H1 (cell line): ENCODE measurements at regions not wholly inside any gene's neighbourhood (a gene's known extent, or its start where the extent isn't known, plus 50 kb on each side); places are given as distances from the start of the nearest gene placed in this dataset.
"Not testable (repeated sequence)": the region's sequence is repeated elsewhere in the genome, so short reads cannot be mapped to it uniquely, and the experiment has no call there.

Source experiments
- CTCF ChIA-PET: fragments of 300-600 bp; sonication (Branson Sonifier 250); formaldehyde crosslinking; loops from one replicate; lab custom pipeline; 2021; ENCODE audit not compliant: partially characterized antibody; lab: Charles Lee
- POLR2A ChIA-PET: fragments of 300-600 bp; sonication (Branson Sonifier 250); formaldehyde crosslinking; loops from one replicate; lab custom pipeline; 2021; ENCODE audit warnings: inconsistent platforms; ENCODE audit not compliant: partially characterized antibody; lab: Charles Lee
- DNase-seq, 2 experiments: peaks; one replicate each; pipeline versions ENCODE4 v3.0.0 to v3.0.0-alpha.2; 2010 to 2022; ENCODE audit warnings: low spot score in 2 of 2, low read depth in 1 of 2, mixed read lengths in 1 of 2
- FAIRE-seq: peaks from 2 replicates; lab custom pipeline; 2011; peaks lifted over from hg19 to GRCh38; lab: Jason Lieb, UNC
- H2AFZ ChIP-seq: 2 replicates; pipeline ENCODE4 v1.8.1; 2012; ENCODE audit warnings: low read length, inconsistent platforms
- H2AK5ac ChIP-seq: 2 replicates; pipeline ENCODE4 v1.6.1; 2013; ENCODE audit warnings: low read depth, low read length
- H2BK120ac ChIP-seq: replicated peaks from 2 replicates; pipeline ENCODE3; 2013; ENCODE audit warnings: low read depth, low read length, inconsistent platforms
- H2BK12ac ChIP-seq: 2 replicates; pipeline ENCODE4 v1.6.1; 2013; ENCODE audit warnings: low read depth, low read length
- H2BK15ac ChIP-seq: 2 replicates; pipeline ENCODE4 v1.6.1; 2013; ENCODE audit warnings: low read length
- H2BK20ac ChIP-seq: 2 replicates; pipeline ENCODE4 v1.6.1; 2013; ENCODE audit warnings: low read length
- H2BK5ac ChIP-seq: 2 replicates; pipeline ENCODE4 v1.6.1; 2013; ENCODE audit warnings: low read depth, low read length
- H3K14ac ChIP-seq: 2 replicates; pipeline ENCODE4 v1.6.1; 2013; ENCODE audit warnings: inconsistent platforms; ENCODE audit not compliant: insufficient read length
- H3K18ac ChIP-seq: 2 replicates; pipeline ENCODE4 v1.6.1; 2013; ENCODE audit warnings: low read length; ENCODE audit errors: extremely low read depth
- H3K23ac ChIP-seq: 2 replicates; pipeline ENCODE4 v1.6.1; 2013; ENCODE audit warnings: inconsistent platforms; ENCODE audit not compliant: insufficient read length
- H3K23me2 ChIP-seq: 2 replicates; pipeline ENCODE4 v1.6.1; 2013; ENCODE audit warnings: low read depth, low read length
- H3K27ac ChIP-seq: 2 replicates; pipeline ENCODE4 v1.6.1; 2011; ENCODE audit warnings: low read depth, low read length, inconsistent platforms
- H3K27me3 ChIP-seq, 4 experiments: replicated peaks in 1 of 4; 1 replicate in 1 of 4; 2 replicates in 3 of 4; pipeline versions ENCODE4 v1.6.1 to v1.8.1; 2011 to 2013; ENCODE audit warnings: low read length in 3 of 4, mild to moderate bottlenecking in 3 of 4, inconsistent platforms in 2 of 4, mixed read lengths in 2 of 4, moderate library complexity in 1 of 4; ENCODE audit not compliant: control insufficient read depth in 3 of 4, insufficient read depth in 3 of 4; ENCODE audit errors: extremely low read depth in 1 of 4
- H3K36me3 ChIP-seq, 4 experiments: 2 replicates each; pipeline versions ENCODE4 v1.6.1 to v1.8.1; 2011 to 2013; ENCODE audit warnings: mild to moderate bottlenecking in 4 of 4, low read length in 3 of 4, moderate library complexity in 2 of 4, control low read depth in 1 of 4, inconsistent platforms in 1 of 4; ENCODE audit not compliant: insufficient read depth in 4 of 4, control insufficient read depth in 2 of 4
- H3K4ac ChIP-seq: replicated peaks from 2 replicates; pipeline ENCODE3; 2013; ENCODE audit warnings: low read length, low read depth, mixed read lengths, inconsistent platforms; ENCODE audit not compliant: insufficient read length
- H3K4me1 ChIP-seq, 4 experiments: replicated peaks in 1 of 4; 1 replicate in 1 of 4; 2 replicates in 3 of 4; pipeline versions ENCODE4 v1.6.1 to v1.8.1; 2011 to 2013; ENCODE audit warnings: low read length in 3 of 4, inconsistent platforms in 2 of 4, mixed read lengths in 1 of 4; ENCODE audit not compliant: insufficient read depth in 4 of 4, control insufficient read depth in 3 of 4
- H3K4me2 ChIP-seq, 2 experiments: 2 replicates each; pipeline versions ENCODE4 v1.6.1 to v1.8.1; 2011 to 2013; ENCODE audit warnings: low read depth in 2 of 2, low read length in 2 of 2, control low read depth in 1 of 2, inconsistent platforms in 1 of 2, mild to moderate bottlenecking in 1 of 2; ENCODE audit not compliant: insufficient read depth in 1 of 2
- H3K4me3 ChIP-seq, 4 experiments: fragments of 200-600, 300-600 bp in 1 of 4; sonication (generic), shearing (Covaris generic), sonication (Bioruptor Twin) in 1 of 4; 2 replicates each; pipeline versions ENCODE4 v1.5.1 to v1.8.1; 2011 to 2016; ENCODE audit warnings: low read length in 4 of 4, low read depth in 3 of 4, control low read depth in 2 of 4, inconsistent platforms in 2 of 4, mild to moderate bottlenecking in 2 of 4, mixed read lengths in 1 of 4, moderate library complexity in 1 of 4; ENCODE audit not compliant: insufficient read depth in 2 of 4; ENCODE audit errors: extremely low read depth in 1 of 4
- H3K56ac ChIP-seq: replicated peaks from 2 replicates; pipeline ENCODE3; 2013; ENCODE audit warnings: low read depth, mild to moderate bottlenecking, mixed read lengths, low read length, inconsistent platforms; ENCODE audit not compliant: insufficient read length
- H3K79me1 ChIP-seq: 2 replicates; pipeline ENCODE4 v1.6.1; 2013; ENCODE audit warnings: low read depth, low read length, control low read depth
- H3K79me2 ChIP-seq, 2 experiments: 2 replicates each; pipeline versions ENCODE4 v1.6.1 to v1.8.1; 2012 to 2013; ENCODE audit warnings: low read length in 2 of 2, mild to moderate bottlenecking in 2 of 2, inconsistent platforms in 1 of 2; ENCODE audit not compliant: insufficient read depth in 2 of 2, control insufficient read depth in 1 of 2
- H3K9ac ChIP-seq, 4 experiments: replicated peaks in 1 of 4; 1 replicate in 1 of 4; 2 replicates in 3 of 4; pipeline versions ENCODE4 v1.6.1 to v1.8.1; 2011 to 2013; ENCODE audit warnings: low read depth in 3 of 4, low read length in 3 of 4, control low read depth in 2 of 4, mild to moderate bottlenecking in 2 of 4, moderate library complexity in 2 of 4, inconsistent platforms in 1 of 4; ENCODE audit errors: extremely low read depth in 1 of 4
- H3K9me3 ChIP-seq, 2 experiments: 2 replicates each; pipeline versions ENCODE4 v1.6.1 to v1.8.1; 2012 to 2013; ENCODE audit warnings: mild to moderate bottlenecking in 2 of 2, moderate library complexity in 2 of 2, control low read depth in 1 of 2, inconsistent platforms in 1 of 2, low read depth in 1 of 2, low read length in 1 of 2, mixed read lengths in 1 of 2; ENCODE audit not compliant: insufficient read depth in 2 of 2
- H4K20me1 ChIP-seq, 2 experiments: replicated peaks in 1 of 2; 2 replicates each; pipeline versions ENCODE3 to v1.8.1; 2011 to 2013; ENCODE audit warnings: inconsistent platforms in 2 of 2, low read length in 2 of 2, mild to moderate bottlenecking in 1 of 2; ENCODE audit not compliant: insufficient read depth in 2 of 2, control insufficient read depth in 1 of 2
- H4K5ac ChIP-seq: 2 replicates; pipeline ENCODE4 v1.6.1; 2013; ENCODE audit warnings: low read length, low read depth, mixed read lengths, inconsistent platforms; ENCODE audit not compliant: insufficient read length
- H4K8ac ChIP-seq: 2 replicates; pipeline ENCODE4 v1.8.0; 2013; ENCODE audit warnings: mild to moderate bottlenecking, moderate library complexity, low read length, inconsistent platforms; ENCODE audit not compliant: insufficient read depth; ENCODE audit errors: extremely low read depth
- H4K91ac ChIP-seq: replicated peaks from 2 replicates; pipeline ENCODE3; 2013; ENCODE audit warnings: low read length, mixed read lengths, inconsistent platforms; ENCODE audit not compliant: insufficient read length
- WGBS, 2 experiments: shearing (Covaris generic) in 1 of 2; methylation state at CpG; one replicate each; pipeline versions ENCODE4 v1.1.6 to v1.1.7; 2013 to 2015; ENCODE audit warnings: low lambda C conversion rate in 2 of 2, mixed read lengths in 2 of 2, inconsistent platforms in 1 of 2, low coverage in 1 of 2, missing lambda C conversion rate in 1 of 2; ENCODE audit not compliant: insufficient replicate concordance in 2 of 2, insufficient coverage in 1 of 2, insufficient read length in 1 of 2; ENCODE audit errors: extremely low coverage in 1 of 2, missing lambda C conversion rate in 1 of 2; 5-methylcytosine and 5-hydroxymethylcytosine counted together

DNA sequence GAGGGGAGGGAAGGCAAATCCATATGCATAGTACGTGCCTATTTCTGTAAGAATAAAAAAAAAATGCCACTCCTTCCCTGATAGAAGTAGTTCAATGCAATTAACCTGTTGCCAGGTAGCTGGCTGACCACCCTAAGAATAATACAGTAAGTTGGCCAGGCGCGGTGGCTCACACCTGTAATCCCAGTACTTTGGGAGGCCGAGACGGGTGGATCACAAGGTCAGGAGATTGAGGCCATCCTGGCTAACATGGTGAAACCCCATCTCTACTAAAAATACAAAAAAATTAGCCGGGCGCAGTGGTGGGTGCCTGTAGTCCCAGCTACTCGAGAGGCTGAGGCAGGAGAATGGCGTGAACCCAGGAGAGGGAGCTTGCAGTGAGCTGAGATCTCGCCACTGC is 510.3 kb downstream of the PRDM9 start:
- H3K79me1 ChIP-seq, H4K20me1 ChIP-seq, FAIRE-seq, H3K27ac ChIP-seq, H3K36me3 ChIP-seq, H2BK120ac ChIP-seq, H3K14ac ChIP-seq, H3K9me3 ChIP-seq, H4K91ac ChIP-seq, H2BK15ac ChIP-seq, H3K4me3 ChIP-seq, H3K4me1 ChIP-seq, H2AFZ ChIP-seq, H3K27me3 ChIP-seq, H2BK12ac ChIP-seq, H4K8ac ChIP-seq, H3K9ac ChIP-seq, H2BK5ac ChIP-seq, H3K4ac ChIP-seq, H2BK20ac ChIP-seq, H3K56ac ChIP-seq, H2AK5ac ChIP-seq, H3K4me2 ChIP-seq, H3K79me2 ChIP-seq, H3K23ac ChIP-seq, DNase-seq, H4K5ac ChIP-seq, H3K18ac ChIP-seq, H3K23me2 ChIP-seq: not testable (repeated sequence)
- ChIA-PET CTCF (interaction anchor here (0.6 kb wide), 1 partner anchor 478 kb away, joined by 4 read pairs; no protein-coding TSS in a partner anchor), POLR2A (interaction anchor here (0.7 kb wide), 1 partner anchor 9 kb away, joined by 3 read pairs; no protein-coding TSS in a partner anchor)
- 93% methylated on average over 8 of the region's 10 CpGs; no CpG with 5 or more reads in 1 of the 2 experiments for WGBS, 2 experiments
